ENCODE measurements at regions not wholly inside any gene's neighbourhood (a gene's known extent, or its start where the extent isn't known, plus 50 kb on each side); places are given as distances from the start of the nearest gene placed in this dataset.

- TF ChIP-seq CTCF (IDR thresholded peaks at IDR 0.05) = no peak
- no peak for TF ChIP-seq POLR2A (IDR thresholded peaks at IDR 0.05)
Measured at GRCh38 chr2:18934886-18935285, 345.5 kb upstream of the NT5C1B start.

All from heart left ventricle (tissue), 13 donors.